22Rv1 (cell line): ENCODE measurements at regions not wholly inside any gene's neighbourhood (a gene's known extent, or its start where the extent isn't known, plus 50 kb on each side); places are given as distances from the start of the nearest gene placed in this dataset.
A peak's percentile ranks its signal among the peaks of the same experiment; 100 is the strongest.
"Not testable (repeated sequence)": the region's sequence is repeated elsewhere in the genome, so short reads cannot be mapped to it uniquely, and the experiment has no call there.

Source experiments
- H3K27ac ChIP-seq: fragments of 450-650 bp; 2 replicates; pipeline ENCODE4 v1.5.1; 2017
- ZFX ChIP-seq: fragments of 450-650 bp; IDR thresholded peaks from 2 replicates; pipeline ENCODE4 v1.6.1; 2017; ENCODE audit warnings: antibody characterized with exemption, borderline replicate concordance
- TF ChIP-seq, protein P1 (sequence below): fragments of 450-650 bp; IDR thresholded peaks from 2 replicates; pipeline ENCODE4 v1.5.1; 2017; ENCODE audit warnings: mild to moderate bottlenecking

DNA sequence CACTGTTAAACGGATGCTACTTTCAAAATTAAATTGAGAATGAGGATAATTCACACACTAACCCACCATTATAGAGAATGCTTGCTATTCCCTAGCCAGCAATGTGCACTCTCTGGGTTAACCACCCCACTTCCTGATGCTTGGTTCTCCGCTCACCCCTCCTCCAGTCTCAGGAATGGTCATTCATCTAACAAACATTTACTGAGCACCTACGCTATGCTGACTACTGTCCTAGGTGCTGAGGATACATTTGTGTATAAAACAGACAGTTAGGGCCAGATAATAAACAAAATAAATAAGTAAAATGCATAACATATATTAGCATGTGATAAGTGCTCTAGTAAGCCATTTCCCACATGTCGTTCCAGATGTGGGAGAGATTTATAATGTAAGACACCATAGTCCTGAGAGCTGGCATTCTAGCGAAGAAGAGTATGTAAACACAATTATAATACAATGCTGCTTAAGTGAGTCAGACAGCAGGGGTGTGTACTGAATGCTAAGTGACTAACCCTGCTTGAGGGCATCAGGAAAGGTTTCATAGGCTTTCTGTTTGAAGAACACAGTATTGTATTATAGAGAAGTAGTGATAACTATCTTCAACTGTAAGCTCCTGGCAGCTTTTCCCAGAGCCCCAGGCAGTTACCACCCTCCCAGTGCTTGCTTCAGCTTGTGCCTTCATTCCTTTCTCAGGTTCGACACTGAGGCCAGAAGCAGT, 126.7 kb upstream of the CACHD1 start:
- H3K27ac ChIP-seq, result peak overlapping the region; percentile 61
- no peak for TF ChIP-seq ZFX
- TF ChIP-seq, protein P1, sequence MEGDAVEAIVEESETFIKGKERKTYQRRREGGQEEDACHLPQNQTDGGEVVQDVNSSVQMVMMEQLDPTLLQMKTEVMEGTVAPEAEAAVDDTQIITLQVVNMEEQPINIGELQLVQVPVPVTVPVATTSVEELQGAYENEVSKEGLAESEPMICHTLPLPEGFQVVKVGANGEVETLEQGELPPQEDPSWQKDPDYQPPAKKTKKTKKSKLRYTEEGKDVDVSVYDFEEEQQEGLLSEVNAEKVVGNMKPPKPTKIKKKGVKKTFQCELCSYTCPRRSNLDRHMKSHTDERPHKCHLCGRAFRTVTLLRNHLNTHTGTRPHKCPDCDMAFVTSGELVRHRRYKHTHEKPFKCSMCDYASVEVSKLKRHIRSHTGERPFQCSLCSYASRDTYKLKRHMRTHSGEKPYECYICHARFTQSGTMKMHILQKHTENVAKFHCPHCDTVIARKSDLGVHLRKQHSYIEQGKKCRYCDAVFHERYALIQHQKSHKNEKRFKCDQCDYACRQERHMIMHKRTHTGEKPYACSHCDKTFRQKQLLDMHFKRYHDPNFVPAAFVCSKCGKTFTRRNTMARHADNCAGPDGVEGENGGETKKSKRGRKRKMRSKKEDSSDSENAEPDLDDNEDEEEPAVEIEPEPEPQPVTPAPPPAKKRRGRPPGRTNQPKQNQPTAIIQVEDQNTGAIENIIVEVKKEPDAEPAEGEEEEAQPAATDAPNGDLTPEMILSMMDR, result no peak

GRCh38 chr1:64343823-64344190, 126.1 kb upstream of the CACHD1 start:
- peak overlapping the region; percentile 61 for H3K27ac ChIP-seq
- no peak for TF ChIP-seq ZFX
- TF ChIP-seq, protein P1, result no peak

DNA sequence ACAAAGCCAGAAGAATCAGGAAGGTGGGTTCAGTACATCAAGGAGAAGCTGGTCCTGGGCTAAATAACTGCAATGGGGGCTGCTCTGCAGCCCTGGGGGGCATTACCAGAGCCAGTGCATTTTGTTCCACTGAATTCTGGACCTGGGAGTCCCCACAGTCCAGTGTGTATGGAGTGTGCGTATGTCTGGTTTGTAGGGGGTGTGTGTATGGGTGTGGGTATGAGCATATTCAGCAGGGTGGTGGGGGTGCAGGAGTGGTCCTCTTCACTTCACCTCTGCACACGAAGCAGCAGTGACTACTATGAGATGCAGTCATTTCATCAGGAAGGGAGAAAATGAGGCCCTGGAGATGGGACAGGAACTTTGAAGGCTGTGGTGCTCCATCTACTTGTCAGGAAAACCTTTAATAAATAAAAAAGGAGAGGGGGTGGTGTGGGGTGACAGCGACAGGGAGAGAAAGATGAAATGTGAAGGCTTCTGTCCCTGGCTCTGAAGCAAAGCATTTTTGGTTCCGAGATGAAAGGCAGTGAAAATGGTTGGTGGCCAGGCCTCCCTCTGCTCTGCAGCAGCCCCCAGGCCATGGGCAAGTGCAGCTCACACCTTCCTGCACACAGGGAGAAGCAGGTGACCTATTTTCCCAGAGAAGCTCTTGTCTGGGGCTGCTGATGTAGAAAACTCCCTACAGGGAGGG, 121.5 kb upstream of the CACHD1 start:
- TF ChIP-seq, protein P1, result no peak
- TF ChIP-seq ZFX, result no peak
- no peak overlapping the region for H3K27ac ChIP-seq

DNA sequence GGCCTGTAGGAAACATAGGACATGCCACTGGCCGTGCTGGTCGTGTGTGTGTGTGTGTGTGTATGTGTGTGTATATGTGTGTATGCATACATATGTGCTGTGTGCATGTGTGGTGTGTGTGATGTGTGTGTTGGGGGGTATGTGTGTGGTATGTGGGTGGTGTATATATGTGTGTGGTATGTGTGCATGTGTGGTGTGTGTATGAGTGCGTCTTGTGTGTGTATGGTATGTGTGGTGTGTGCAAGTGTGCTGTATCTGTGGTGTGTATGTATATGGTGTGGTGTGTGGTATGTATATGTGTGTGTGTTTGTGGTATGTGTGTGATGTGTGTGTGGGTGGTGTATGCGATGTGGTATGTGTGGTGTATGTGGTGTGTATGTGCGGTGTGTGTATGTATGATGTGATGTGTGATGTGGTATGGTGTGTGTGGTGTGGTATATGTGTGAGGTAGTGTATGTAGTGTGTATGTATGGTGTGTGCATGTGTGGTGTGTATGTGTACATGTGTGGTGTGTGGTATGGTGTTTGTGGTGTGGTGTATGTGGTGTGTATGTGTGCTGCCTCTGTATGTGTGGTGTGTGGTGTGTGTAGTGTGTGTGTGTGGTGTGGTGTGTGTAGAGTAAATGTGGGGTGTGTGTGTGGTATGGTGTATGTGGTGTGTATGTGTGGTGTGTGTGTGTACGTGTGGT, 120.8 kb upstream of the CACHD1 start:
- H3K27ac ChIP-seq, result no peak overlapping the region
- TF ChIP-seq ZFX, result no peak
- TF ChIP-seq, protein P1, result no peak

- not testable (repeated sequence) for H3K27ac ChIP-seq
Observed at GRCh38 chr1:64355534-64355933, 114.4 kb upstream of the CACHD1 start.

DNA sequence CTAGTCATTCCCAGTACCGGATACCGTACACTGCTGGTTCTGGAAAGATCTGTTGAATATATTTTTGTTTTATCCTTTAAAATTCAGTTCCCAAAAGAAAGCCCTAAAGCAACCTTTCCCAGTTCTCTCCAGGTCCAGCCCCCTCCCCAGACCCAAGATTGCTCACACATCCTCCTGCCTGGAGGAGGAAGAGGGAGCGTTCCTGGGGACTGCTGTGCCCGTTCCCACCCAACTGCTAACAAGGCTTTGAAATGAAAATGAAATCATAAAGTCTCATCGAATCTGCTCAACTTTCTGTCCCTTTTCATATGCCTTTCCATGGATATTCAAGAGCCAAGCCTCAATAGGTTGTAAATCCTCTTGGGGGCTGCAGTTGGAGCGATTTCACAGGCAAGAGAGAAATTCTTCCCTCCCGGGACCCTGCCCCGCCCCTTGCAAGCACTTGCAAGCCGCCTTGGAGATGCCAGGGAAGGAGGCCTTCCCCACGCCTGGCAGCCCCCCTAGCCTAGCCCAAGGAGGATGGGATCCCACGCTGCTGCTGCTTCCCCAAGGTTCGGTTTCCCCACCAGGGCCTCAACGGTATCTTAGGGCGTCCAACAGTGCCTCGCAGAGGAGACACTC, 113.2 kb upstream of the CACHD1 start:
- H3K27ac ChIP-seq, result no peak overlapping the region
- TF ChIP-seq, protein P1, result no peak
- TF ChIP-seq ZFX, result no peak

GRCh38 chr1:64357422-64357821, 112.5 kb upstream of the CACHD1 start:
- H3K27ac ChIP-seq, result no peak overlapping the region
- TF ChIP-seq, protein P1, result no peak
- TF ChIP-seq ZFX, result no peak
